Hematopoietic multipotent progenitor cell treated with erythropoietin and hydrocortisone succinate and interleukin-3 and kit ligand, for 17 days (in vitro differentiated cells): ENCODE measurements at regions not wholly inside any gene's neighbourhood (a gene's known extent, or its start where the extent isn't known, plus 50 kb on each side); places are given as distances from the start of the nearest gene placed in this dataset.

ENCODE experiments used
- DNase-seq: peaks from one replicate; pipeline ENCODE4 v3.0.0-alpha.2; 2015; ENCODE audit warnings: low spot score

DNA sequence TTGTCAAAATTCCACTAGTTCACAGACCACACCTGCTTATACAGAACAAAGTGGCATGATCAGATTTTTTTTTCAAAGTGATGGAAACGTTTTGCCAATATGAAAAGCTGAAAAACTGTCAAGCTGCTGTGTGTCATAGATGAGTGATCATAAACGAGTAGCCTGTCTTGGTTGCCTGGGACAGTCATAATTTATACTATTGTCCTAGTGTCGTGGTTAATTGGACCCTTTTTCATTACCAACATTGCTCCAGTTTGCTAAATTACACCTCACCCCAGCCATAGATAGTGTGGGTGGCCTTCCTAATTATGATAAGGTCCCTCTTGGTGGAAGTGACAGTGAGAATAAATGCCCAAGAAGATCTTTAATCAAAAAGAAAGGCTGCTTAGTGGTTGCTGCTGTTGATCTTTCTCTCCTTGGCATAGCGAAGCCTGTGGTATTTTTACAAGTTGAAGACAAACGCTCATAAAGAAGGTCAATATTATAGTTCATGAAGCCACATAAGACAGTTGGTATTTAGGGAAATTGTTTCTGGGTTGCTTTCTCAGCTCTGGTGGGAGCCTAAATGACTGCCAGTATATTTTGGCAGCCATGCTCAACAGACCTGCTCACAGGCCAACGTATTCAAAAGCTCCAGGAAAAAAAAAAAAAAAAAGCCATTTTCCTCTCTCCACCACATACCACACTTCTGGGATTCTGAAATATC is 478.1 kb downstream of the PLA2G4A start:
- no peak for DNase-seq

- DNase-seq: no peak
Measured at GRCh38 chr1:187310038-187310631, 481.4 kb downstream of the PLA2G4A start.

DNA sequence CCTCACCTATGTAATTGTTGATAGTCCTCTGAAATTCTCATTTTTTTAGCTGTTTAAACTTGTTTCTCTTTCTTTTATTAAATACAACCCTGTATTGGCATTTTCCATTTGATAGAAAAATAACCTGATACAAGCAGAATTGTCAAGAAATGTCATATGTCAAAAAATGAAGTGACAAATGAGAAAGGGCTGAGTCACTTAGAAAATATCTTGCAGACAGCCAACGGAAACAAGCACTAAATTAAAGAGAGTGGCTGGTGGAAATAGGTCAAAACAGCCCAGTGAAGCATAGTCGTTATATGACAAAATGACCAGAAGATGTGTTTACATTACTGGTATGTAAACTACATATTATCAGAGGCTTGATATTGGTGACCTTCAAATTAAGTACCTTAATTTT is 484.4 kb downstream of the PLA2G4A start:
- no peak for DNase-seq

- no peak for DNase-seq
Measured at GRCh38 chr1:187326557-187326956, 497.8 kb downstream of the PLA2G4A start.

- DNase-seq: no peak
Measured at GRCh38 chr1:187336441-187337168, 507.9 kb downstream of the PLA2G4A start.

DNA sequence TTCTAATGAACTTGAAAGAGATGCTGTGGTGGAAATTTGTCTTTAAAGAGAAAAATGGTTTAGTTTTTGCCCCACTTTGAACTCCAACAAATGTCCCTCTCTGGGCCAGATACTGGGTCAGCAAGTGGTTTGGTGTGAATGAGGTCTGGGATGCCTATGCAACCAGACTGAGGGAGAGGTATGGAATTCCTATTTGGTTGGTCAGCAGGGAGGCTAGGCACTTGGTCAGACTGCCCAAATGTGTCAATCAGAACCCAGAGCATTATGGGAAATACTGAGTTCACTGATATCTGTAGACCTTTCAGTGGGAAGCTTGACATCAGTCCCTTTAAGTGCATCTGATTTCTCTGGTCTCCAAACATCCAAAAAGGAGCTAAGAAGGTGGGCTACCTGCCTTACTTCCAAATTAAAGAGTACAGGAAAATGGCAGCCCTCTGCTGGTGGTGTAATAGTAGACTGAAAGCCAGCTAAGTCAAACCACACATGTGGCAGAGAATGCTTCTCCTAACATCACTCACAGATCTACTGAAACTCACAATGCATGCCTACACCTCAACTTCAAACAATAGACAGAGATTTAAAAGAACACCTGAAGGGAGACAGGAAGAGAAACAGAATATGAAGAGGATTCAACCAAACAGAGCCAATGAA is 510.1 kb downstream of the PLA2G4A start:
- no peak for DNase-seq

GRCh38 chr1:187342495-187342894 is 513.7 kb downstream of the PLA2G4A start:
- DNase-seq: no peak

- no peak for DNase-seq
Measured at GRCh38 chr1:187374082-187374481, 545.3 kb downstream of the PLA2G4A start.

GRCh38 chr1:187374742-187375141 is 546.0 kb downstream of the PLA2G4A start:
- DNase-seq: no peak

DNA sequence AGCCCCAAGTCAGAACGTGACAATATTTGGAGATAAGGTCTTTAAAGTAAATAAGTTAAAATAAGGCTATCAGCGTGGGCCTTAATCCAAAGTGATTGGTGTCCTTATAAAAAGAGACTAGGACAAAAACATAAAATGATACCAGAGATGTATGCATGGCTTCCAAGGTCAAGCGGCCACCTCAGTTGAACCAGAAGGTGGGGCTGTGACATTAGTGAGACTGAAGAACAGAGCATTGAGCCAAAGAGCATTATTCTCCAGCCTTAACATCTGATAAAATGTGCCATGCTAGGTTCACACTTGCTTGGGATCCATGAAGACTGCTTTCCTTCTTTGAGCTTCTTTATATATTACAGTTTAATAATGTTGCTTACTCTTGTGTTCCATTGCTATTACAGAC is 554.6 kb downstream of the PLA2G4A start:
- no peak for DNase-seq

GRCh38 chr1:187384504-187384903 is 555.8 kb downstream of the PLA2G4A start:
- DNase-seq: no peak

GRCh38 chr1:187390215-187390818 is 561.6 kb downstream of the PLA2G4A start:
- no peak for DNase-seq

GRCh38 chr1:187396226-187396625 is 567.5 kb downstream of the PLA2G4A start:
- DNase-seq: no peak

DNA sequence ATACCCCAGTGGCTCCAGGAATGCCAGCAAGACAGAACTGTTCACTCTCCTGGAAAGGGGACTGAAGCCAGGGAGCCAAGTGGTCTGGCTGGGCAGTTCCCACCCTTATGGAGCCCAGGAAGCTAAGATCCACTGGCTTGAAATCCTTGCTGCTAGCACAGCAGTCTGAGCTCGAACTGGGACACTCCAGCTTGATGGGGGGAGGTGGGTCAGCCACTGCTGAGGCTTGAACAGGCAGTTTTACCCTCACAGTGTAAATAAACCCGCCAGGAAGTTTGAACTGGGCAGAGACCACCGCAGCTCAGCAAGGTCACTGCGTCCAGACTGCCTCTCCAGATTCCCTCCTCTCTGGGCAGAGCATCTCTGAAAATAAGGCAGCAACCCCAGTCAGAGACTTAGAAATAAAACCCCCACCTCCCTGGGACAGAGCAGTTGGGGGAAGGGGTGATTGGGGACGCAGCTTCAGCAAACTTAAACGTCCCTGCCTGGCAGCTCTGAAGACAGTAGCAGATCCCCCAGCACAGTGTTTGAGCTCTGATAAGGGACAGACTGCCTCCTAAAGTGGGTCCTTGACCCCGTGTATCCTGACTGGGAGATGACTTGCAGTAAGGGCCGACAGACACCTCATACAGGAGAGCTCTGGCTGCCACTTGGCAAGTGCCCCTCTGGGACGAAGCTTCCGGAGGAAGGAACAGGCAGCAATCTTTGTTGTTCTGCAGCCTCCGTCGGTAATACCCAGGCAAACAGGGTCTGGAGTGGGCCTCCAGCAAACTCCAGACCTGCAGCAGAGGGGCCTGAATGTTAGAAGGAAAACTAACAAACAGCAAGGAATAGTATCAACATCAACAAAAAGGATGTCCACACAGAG is 568.4 kb downstream of the PLA2G4A start:
- no peak for DNase-seq

- DNase-seq: no peak
Measured at GRCh38 chr1:187408212-187409004, 579.7 kb downstream of the PLA2G4A start.

- DNase-seq: no peak
Measured at GRCh38 chr1:187409341-187409740, 580.6 kb downstream of the PLA2G4A start.

DNA sequence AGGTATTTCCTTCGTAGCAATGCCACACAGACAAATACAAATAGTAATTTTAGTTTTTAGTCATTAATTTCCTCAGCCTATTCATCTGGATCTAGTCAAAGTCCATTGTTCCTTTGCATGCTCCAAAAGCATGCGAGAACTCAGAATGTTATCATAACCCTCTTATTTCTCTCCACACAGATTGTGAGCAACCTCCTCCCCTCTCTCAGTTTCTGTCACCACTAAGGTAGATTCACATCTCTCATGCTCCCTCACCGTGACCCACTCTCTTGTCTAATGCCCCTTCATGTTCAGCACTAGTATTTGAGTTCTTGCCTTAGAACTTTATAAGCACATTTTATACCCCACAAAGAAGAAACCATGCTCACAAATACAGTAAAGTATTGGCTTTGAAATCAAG is 582.4 kb downstream of the PLA2G4A start:
- DNase-seq: no peak

GRCh38 chr1:187413405-187414169 is 584.8 kb downstream of the PLA2G4A start:
- no peak for DNase-seq

DNA sequence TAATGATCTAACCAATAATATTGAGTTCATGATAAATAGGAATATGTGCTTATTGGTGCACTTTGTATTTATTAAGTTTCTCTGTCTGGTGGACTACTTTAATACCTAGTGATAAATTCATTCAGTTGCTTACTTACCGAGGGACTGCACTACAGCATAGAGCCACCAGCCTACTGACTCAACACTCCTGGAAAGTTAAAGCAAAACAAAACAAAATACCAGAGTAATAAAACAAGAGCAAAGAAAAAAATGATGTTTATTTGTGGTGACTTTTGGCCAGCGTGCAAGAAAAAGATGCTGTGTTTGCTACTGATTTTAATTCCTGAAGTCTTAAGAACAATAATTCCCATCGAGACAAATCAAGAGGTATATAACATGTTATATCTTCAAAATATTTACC is 586.3 kb downstream of the PLA2G4A start:
- DNase-seq: no peak

- DNase-seq: no peak
Measured at GRCh38 chr1:187417520-187417919, 588.8 kb downstream of the PLA2G4A start.
